ENCODE measurements at regions not wholly inside any gene's neighbourhood (a gene's known extent, or its start where the extent isn't known, plus 50 kb on each side); places are given as distances from the start of the nearest gene placed in this dataset.

DNA sequence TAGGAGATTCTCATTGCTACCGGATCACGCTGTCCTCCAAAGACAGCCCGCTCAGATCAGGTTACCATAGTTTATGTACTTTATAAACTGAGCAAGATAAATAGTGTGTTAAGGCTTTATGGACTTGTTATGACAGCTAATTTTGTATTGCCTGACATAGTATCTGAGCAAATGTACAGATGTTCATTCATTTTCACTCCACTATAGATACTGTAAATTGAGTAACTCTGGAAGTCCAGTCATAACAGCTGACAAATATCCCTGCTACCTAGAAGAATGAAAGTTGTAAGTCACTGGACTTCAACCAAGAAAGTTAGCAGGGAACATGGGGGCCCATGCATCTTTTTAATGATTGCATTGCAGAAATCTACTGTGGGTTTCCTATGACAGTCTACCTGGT lies 292.4 kb upstream of the ADAMTS16 start:
- TF ChIP-seq, protein P1, sequence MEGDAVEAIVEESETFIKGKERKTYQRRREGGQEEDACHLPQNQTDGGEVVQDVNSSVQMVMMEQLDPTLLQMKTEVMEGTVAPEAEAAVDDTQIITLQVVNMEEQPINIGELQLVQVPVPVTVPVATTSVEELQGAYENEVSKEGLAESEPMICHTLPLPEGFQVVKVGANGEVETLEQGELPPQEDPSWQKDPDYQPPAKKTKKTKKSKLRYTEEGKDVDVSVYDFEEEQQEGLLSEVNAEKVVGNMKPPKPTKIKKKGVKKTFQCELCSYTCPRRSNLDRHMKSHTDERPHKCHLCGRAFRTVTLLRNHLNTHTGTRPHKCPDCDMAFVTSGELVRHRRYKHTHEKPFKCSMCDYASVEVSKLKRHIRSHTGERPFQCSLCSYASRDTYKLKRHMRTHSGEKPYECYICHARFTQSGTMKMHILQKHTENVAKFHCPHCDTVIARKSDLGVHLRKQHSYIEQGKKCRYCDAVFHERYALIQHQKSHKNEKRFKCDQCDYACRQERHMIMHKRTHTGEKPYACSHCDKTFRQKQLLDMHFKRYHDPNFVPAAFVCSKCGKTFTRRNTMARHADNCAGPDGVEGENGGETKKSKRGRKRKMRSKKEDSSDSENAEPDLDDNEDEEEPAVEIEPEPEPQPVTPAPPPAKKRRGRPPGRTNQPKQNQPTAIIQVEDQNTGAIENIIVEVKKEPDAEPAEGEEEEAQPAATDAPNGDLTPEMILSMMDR (IDR thresholded peaks at IDR 0.05; ENCODE audit: insufficient read depth, low read depth, low read length), result no peak
- TF ChIP-seq EZH2 (IDR thresholded peaks at IDR 0.05; ENCODE audit: insufficient read depth, low read length), result no peak
